Heart right ventricle (tissue), 16 donors: ENCODE measurements at regions not wholly inside any gene's neighbourhood (a gene's known extent, or its start where the extent isn't known, plus 50 kb on each side); places are given as distances from the start of the nearest gene placed in this dataset.

Experiments
- ATAC-seq, 8 donors: fragments of 200-7000 bp; cut with Tn5 transposase; one replicate each; pipeline ENCODE4 v1.9.1; 2020; ENCODE audit warnings: mild to moderate bottlenecking in 8 of 8, moderate library complexity in 8 of 8, moderate number of reproducible peaks in 1 of 8
- DNase-seq, 2 donors: peaks; one replicate each; pipeline ENCODE4 v3.0.0-alpha.2; 2020
- H3K27ac ChIP-seq, 10 donors: fragments of 200-600 bp; sonication (generic) in 2 of 10; one replicate each; pipeline versions ENCODE4 v1.5.0 to v1.8.0; 2020 to 2022; ENCODE audit warnings: mild to moderate bottlenecking in 3 of 10
- H3K27me3 ChIP-seq, 7 donors: fragments of 200-600 bp; one replicate each; pipeline ENCODE4 v1.8.0; 2021 to 2022; ENCODE audit warnings: mild to moderate bottlenecking in 2 of 7
- H3K36me3 ChIP-seq, 9 donors: fragments of 200-600 bp; sonication (generic) in 1 of 9; one replicate each; pipeline versions ENCODE4 v1.5.0 to v1.8.0; 2020 to 2022; ENCODE audit warnings: mild to moderate bottlenecking in 2 of 9
- H3K4me1 ChIP-seq, 9 donors: fragments of 200-600 bp; sonication (generic) in 1 of 9; one replicate each; pipeline versions ENCODE4 v1.5.0 to v1.8.0; 2020 to 2022; ENCODE audit warnings: mild to moderate bottlenecking in 4 of 9
- H3K4me3 ChIP-seq, 10 donors: fragments of 200-600 bp; sonication (generic) in 2 of 10; one replicate each; pipeline versions ENCODE4 v1.5.0 to v1.8.0; 2020 to 2022; ENCODE audit warnings: mild to moderate bottlenecking in 7 of 10, moderate library complexity in 2 of 10
- H3K9me3 ChIP-seq, 11 donors: fragments of 200-600 bp in 10 of 11; sonication (generic) in 2 of 11; one replicate each; pipeline versions ENCODE4 v1.5.0 to v1.8.0; 2013 to 2022; ENCODE audit warnings: mild to moderate bottlenecking in 2 of 11, control low read depth in 1 of 11, moderate library complexity in 1 of 11
- WGBS, 2 donors: extraction: QIAGEN DNeasy Blood & Tissue Kit; methylation state at CpG; one replicate each; pipeline ENCODE4 v1.1.7; 2013; ENCODE audit warnings: inconsistent platforms in 1 of 2; 5-methylcytosine and 5-hydroxymethylcytosine counted together
- intact Hi-C, 10 donors: fragments of 100-400 bp; cut with DNase I; formaldehyde crosslinking; loops; one replicate each; pipeline versions ENCODE4 v1.11.1 to v1.14.2; 2022
- TF ChIP-seq, protein P1 (sequence below), 9 donors: fragments of 200-600 bp; sonication (generic) in 2 of 9; IDR thresholded peaks; one replicate each; pipeline versions ENCODE4 v1.5.0 to v1.8.0; 2021 to 2022; ENCODE audit warnings: antibody characterized with exemption in 9 of 9, mild to moderate bottlenecking in 5 of 9, moderate library complexity in 1 of 9
- donor health status: Arrhythmogenic right ventricular cardiomyopathy.
- donor health status: ischemic (EF 13 %, LVEDD 7.1; RV severe dilation, severe dysfunction).
- donor health status: healthy with polysubstance abuse.
- donor health status: DM: no; HTN: yes; CAD: no.
- donor health status: DM: no; HTN: no; CAD: no.
- donor health status: ischemic (EF 25% LVEDD 6.9; RV normal size, moderate dysfunction).
- donor health status: ischemic (EF 25% LVEDD 5.7; RV mildly dilated, moderate dysfunction).
- donor health status: healthy.
- donor health status: DM: yes; HTN: yes; CAD: no.
- donor health status: Ischemic cardiomyopathy.
- donor health status: ischemic (EF 35%, LVEDD 5.7; RV mildly dilated, moderate dysfunction).
- donor health status: nonischemic (EF 11% LVEDD 7.7; RV severe dilation, severe dysfunction).
- donor health status: DM: yes; HTN: yes; CAD: no.
- donor health status: PGD.
- donor health status: ischemic (EF 29% LVEDD 5.4; RV normal size, mild dysfunction).
- donor health status: nonischemic (EF 23%, LVEDD 6.1; RV moderate dilation, normal function).

DNA sequence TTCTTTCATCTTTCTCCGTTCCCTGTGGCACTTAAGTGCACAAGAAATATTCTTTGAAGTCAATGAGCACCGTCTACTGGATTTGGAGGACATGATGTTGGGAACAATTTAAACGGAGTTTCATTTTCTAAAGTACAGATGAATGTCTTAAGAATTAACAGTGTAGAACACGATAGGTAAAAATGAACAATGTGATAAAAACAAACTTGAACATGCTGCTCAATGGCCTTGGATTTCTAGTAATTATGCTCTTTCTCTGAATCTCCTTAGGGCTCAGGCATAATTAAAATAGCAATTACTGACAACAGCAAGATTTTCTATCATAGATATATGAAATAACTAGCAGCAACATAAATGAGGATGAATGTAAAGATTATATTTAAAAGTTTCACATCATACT lies 142.2 kb upstream of the CDH6 start:
- Histone ChIP-seq H3K36me3 (no peaks in the 10 kb centered on the region), H3K4me1 (no peaks in the 10 kb centered on the region), H3K27ac (no peak overlapping the region), H3K9me3 (no peaks in the 10 kb centered on the region), H3K4me3 (no peak overlapping the region), H3K27me3 (no peaks in the 10 kb centered on the region)
- intact Hi-C loops: no loop called here
- DNase-seq (no peak), ATAC-seq (no peak)
- 85% methylated on average over 4 of the region's 4 CpGs for WGBS, 2 donors
- TF ChIP-seq, protein P1, sequence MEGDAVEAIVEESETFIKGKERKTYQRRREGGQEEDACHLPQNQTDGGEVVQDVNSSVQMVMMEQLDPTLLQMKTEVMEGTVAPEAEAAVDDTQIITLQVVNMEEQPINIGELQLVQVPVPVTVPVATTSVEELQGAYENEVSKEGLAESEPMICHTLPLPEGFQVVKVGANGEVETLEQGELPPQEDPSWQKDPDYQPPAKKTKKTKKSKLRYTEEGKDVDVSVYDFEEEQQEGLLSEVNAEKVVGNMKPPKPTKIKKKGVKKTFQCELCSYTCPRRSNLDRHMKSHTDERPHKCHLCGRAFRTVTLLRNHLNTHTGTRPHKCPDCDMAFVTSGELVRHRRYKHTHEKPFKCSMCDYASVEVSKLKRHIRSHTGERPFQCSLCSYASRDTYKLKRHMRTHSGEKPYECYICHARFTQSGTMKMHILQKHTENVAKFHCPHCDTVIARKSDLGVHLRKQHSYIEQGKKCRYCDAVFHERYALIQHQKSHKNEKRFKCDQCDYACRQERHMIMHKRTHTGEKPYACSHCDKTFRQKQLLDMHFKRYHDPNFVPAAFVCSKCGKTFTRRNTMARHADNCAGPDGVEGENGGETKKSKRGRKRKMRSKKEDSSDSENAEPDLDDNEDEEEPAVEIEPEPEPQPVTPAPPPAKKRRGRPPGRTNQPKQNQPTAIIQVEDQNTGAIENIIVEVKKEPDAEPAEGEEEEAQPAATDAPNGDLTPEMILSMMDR (IDR thresholded peaks at IDR 0.05): no peak

DNA sequence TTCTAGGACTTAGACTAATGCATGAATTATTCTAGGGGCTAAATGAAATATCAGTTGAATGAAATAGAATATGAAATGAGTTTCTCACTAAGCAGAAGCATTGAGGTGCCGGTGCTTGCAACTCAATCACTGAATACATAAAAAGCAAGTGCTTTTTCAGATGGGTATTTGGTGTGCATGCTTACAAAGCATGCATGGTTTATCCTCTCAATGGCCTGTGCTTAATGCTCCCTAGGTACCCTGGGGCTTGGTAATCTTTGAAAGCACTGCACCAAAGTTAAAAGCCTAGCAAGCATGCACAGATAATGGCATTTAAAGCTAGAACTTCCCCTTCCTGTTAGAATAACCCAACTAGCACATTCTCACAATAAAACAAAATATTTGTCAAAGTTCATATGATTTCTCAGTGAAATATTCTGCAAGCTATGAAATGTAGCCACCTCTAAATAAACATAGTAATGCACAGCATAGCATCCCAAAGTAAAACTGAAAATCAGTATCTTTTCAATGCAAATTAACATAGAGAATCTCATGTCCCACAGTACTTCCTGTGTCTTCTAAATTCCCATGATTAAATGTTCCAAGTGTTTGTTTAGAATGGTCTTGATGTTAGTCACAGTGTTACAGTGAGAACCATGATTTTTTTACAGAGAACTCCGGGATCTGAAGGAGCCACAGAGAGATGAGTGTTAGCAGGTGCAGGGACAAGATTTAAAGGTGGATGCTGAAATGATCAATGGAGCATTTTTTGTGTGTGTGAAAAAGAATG lies 143.4 kb upstream of the CDH6 start:
- TF ChIP-seq, protein P1 (IDR thresholded peaks at IDR 0.05): no peak
- ATAC-seq (no peak), DNase-seq (no peak)
- no peaks in the 10 kb centered on the region for H3K36me3 ChIP-seq
- no peaks in the 10 kb centered on the region for H3K4me1 ChIP-seq
- H3K27ac ChIP-seq: no peak overlapping the region
- H3K9me3 ChIP-seq: no peaks in the 10 kb centered on the region
- 66 to 73% methylated on average over 2 of the region's 2 CpGs for WGBS, 2 donors
- H3K4me3 ChIP-seq: no peak overlapping the region
- H3K27me3 ChIP-seq: no peaks in the 10 kb centered on the region
- intact Hi-C loops: no loop called here

DNA sequence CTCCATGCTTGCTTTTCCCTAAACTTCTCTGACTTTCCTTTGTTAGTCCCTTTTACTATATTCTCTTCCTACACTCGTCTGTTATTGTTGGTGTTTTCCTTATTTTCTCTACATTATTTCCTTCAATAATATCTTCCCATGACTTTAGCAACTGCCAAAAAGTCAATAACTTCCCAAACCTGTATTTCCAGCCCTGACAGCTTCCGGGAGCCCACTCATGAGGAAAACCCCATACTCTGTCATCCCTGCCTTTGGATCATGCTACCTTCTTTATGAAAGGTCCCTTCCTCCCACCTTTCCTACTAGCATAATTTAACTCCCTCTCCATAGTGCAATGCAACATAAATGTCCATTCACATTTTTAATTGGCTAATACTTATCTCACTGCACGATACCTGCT lies 144.0 kb upstream of the CDH6 start:
- 55 to 90% methylated on average over 3 of the region's 3 CpGs for WGBS, 2 donors
- Histone ChIP-seq H3K4me3 (no peak overlapping the region), H3K9me3 (no peaks in the 10 kb centered on the region), H3K27me3 (no peaks in the 10 kb centered on the region), H3K36me3 (no peaks in the 10 kb centered on the region), H3K4me1 (no peaks in the 10 kb centered on the region), H3K27ac (no peak overlapping the region)
- TF ChIP-seq, protein P1 (IDR thresholded peaks at IDR 0.05): no peak
- intact Hi-C loops: no loop called here
- DNase-seq (no peak), ATAC-seq (no peak)

DNA sequence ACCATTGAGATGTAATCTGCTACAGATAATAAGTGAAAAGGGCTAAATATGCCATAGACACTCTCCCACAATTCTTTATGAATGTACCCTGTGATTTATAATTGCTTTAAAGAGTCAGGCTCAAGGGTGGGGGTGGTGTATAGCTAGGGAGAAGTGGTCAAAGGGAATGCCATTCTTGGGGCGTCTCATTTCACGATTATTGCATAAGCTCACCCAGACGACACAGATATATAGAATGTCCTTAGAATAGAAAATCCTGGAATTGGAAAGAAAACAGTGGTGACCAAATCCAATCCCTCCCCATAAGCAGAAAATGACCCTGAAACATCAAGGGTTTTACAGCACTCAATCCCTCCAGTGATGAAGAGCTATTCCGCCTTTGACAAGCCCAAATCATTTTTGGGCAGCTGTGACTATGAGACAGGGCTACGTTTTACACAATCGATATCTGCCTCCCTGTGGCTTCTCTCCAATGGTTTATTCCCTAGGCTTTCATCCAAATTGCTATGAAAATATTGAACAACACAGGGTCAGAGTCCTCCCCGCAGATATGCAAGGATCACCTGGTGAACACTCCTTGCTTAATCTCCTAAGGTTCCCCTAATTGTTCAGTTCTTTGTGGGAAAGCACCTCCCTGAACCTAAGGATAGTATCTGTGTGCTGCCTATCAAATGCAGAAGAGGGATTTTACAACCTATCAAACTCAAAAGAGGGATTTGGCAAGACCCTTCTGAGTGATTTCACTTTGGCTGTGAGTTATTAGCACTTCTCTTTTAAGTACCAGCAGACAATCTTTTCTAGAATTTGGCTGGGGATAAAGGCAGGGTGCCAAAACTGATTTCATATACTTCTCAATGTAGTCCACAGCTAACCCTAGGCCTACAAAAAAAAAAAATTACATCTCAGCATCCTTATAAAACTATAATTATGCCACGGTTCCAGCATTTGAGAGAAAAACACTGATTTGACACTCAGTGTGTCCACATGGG lies 144.9 kb upstream of the CDH6 start:
- Histone ChIP-seq H3K4me3 (no peak overlapping the region), H3K27ac (no peak overlapping the region), H3K27me3 (no peaks in the 10 kb centered on the region), H3K9me3 (no peaks in the 10 kb centered on the region), H3K36me3 (no peaks in the 10 kb centered on the region), H3K4me1 (no peaks in the 10 kb centered on the region)
- TF ChIP-seq, protein P1 (IDR thresholded peaks at IDR 0.05): no peak
- ATAC-seq: no peak
- DNase-seq: no peak
- intact Hi-C loops: no loop called here
- 56% methylated on average over 8 of the region's 8 CpGs for WGBS, 2 donors
